ENCODE measurements at regions not wholly inside any gene's neighbourhood (a gene's known extent, or its start where the extent isn't known, plus 50 kb on each side); places are given as distances from the start of the nearest gene placed in this dataset.

GRCh38 chr11:70696076-70696475, 297.7 kb downstream of the CTTN start:
- ChIA-PET CTCF (no interaction called here), POLR2A (no interaction called here)
- no peaks in the 10 kb centered on the region for H3F3A ChIP-seq (replicated peaks; ENCODE audit: insufficient read depth)
- no peaks in the 10 kb centered on the region for H3K9me2 ChIP-seq
- no peak overlapping the region for H3K4me3 ChIP-seq (ENCODE audit: low read depth in 2 of 2, low read length in 1 of 2)
- H3K27me3 ChIP-seq (ENCODE audit: insufficient read depth): no peaks in the 10 kb centered on the region
- no peaks in the 10 kb centered on the region for H3K36me3 ChIP-seq (replicated peaks in 1 of 2; ENCODE audit: control insufficient read depth in 1 of 2, insufficient read depth in 2 of 2, low read length in 1 of 2)
- no peaks in the 10 kb centered on the region for H3K79me2 ChIP-seq (ENCODE audit: insufficient read depth)
- H3K27ac ChIP-seq (ENCODE audit: low read depth in 2 of 2, low read length in 1 of 2): no peak overlapping the region
- H2AFZ ChIP-seq (ENCODE audit: low read depth): no peak overlapping the region
- no peak overlapping the region for H3K4me2 ChIP-seq
- H3K9ac ChIP-seq: no peak overlapping the region
- H3K4me1 ChIP-seq (ENCODE audit: control insufficient read depth in 1 of 2, insufficient read depth in 2 of 2, low read depth in 1 of 2, low read length in 1 of 2): peaks cover 0 to 8% of the 10 kb centered on the region in 2 experiments; a peak in 1 of 4 replicates
- TF ChIP-seq IRF3 (IDR thresholded peaks at IDR 0.05; ENCODE audit: low read depth, low read length) (no peak), RFX5 (IDR thresholded peaks at IDR 0.05; ENCODE audit: low read length) (no peak), NRF1 (IDR thresholded peaks at IDR 0.05; ENCODE audit: low read depth, low read length) (no peak), EP300 (IDR thresholded peaks at IDR 0.05; ENCODE audit: borderline replicate concordance in 1 of 2, low read depth in 1 of 2, low read length in 1 of 2) (no peak), EZH2phosphoT487 (IDR thresholded peaks at IDR 0.05; ENCODE audit: borderline replicate concordance, low read depth) (no peak), RAD21 (IDR thresholded peaks at IDR 0.05; ENCODE audit: low read length) (no peak), USF2 (IDR thresholded peaks at IDR 0.05; ENCODE audit: borderline replicate concordance, low read depth, low read length) (no peak), YY1 (IDR thresholded peaks at IDR 0.05; ENCODE audit: low read depth) (no peak), SIN3A (IDR thresholded peaks at IDR 0.05; ENCODE audit: borderline replicate concordance, low read depth, low read length) (no peak), POLR2AphosphoS5 (IDR thresholded peaks at IDR 0.05; ENCODE audit: low read depth, low read length) (no peak), GATA2 (CRISPR knock-in tag; IDR thresholded peaks at IDR 0.05) (no peak), TCF12 (IDR thresholded peaks at IDR 0.05) (no peak), ZBTB33 (IDR thresholded peaks at IDR 0.05; ENCODE audit: borderline replicate concordance, low read depth) (no peak), JUND (IDR thresholded peaks at IDR 0.05) (no peak), FOSL2 (IDR thresholded peaks at IDR 0.05; ENCODE audit: borderline replicate concordance, low read depth) (no peak), SMC3 (IDR thresholded peaks at IDR 0.05; ENCODE audit: low read depth, low read length) (no peak)
- DNase-seq: no peak
- no peaks in the 10 kb centered on the region for H4K20me1 ChIP-seq (ENCODE audit: insufficient read depth)
- no peaks in the 10 kb centered on the region for H3K9me3 ChIP-seq

- Histone ChIP-seq H3K27me3 (ENCODE audit: insufficient read depth) (no peaks in the 10 kb centered on the region), H3K4me1 (ENCODE audit: control insufficient read depth in 1 of 2, insufficient read depth in 2 of 2, low read depth in 1 of 2, low read length in 1 of 2) (peaks cover 0 to 8% of the 10 kb centered on the region in 2 experiments; a peak in 1 of 4 replicates), H3K79me2 (ENCODE audit: insufficient read depth) (no peaks in the 10 kb centered on the region), H3F3A (replicated peaks; ENCODE audit: insufficient read depth) (no peaks in the 10 kb centered on the region), H4K20me1 (ENCODE audit: insufficient read depth) (no peaks in the 10 kb centered on the region), H2AFZ (ENCODE audit: low read depth) (no peak overlapping the region), H3K9me3 (no peaks in the 10 kb centered on the region), H3K36me3 (replicated peaks in 1 of 2; ENCODE audit: control insufficient read depth in 1 of 2, insufficient read depth in 2 of 2, low read length in 1 of 2) (no peaks in the 10 kb centered on the region), H3K9ac (no peak overlapping the region), H3K4me3 (ENCODE audit: low read depth in 2 of 2, low read length in 1 of 2) (no peak overlapping the region), H3K4me2 (no peak overlapping the region), H3K27ac (ENCODE audit: low read depth in 2 of 2, low read length in 1 of 2) (no peak overlapping the region), H3K9me2 (no peaks in the 10 kb centered on the region)
- WGBS (ENCODE audit: low lambda C conversion rate): 52% methylated on average over 5 of the region's 5 CpGs
- TF ChIP-seq RCOR1 (IDR thresholded peaks at IDR 0.05; ENCODE audit: low read length) (no peak), SIN3A (IDR thresholded peaks at IDR 0.05; ENCODE audit: borderline replicate concordance, low read depth, low read length) (no peak), JUND (IDR thresholded peaks at IDR 0.05) (no peak), PBX3 (IDR thresholded peaks at IDR 0.05) (no peak)
- ChIA-PET POLR2A (no interaction called here), CTCF (no interaction called here)
- no peak for DNase-seq
These were observed 298.2 kb downstream of the CTTN start for GRCh38 chr11:70696564-70696963.

All from SK-N-SH (cell line).